Tibial nerve (tissue), 4 donors: ENCODE measurements at regions not wholly inside any gene's neighbourhood (a gene's known extent, or its start where the extent isn't known, plus 50 kb on each side); places are given as distances from the start of the nearest gene placed in this dataset.

Experiments used
- DNase-seq, 2 donors: peaks; one replicate each; pipeline ENCODE4 v3.0.0-alpha.2; 2019; ENCODE audit warnings: low spot score in 2 of 2
- H3K27ac ChIP-seq, 4 donors: fragments of 200-600 bp; sonication (generic) in 3 of 4; one replicate each; pipeline ENCODE4 v1.5.1; 2017 to 2019; ENCODE audit warnings: mild to moderate bottlenecking in 1 of 4
- H3K27me3 ChIP-seq, 2 donors: fragments of 200-600 bp; sonication (generic) in 1 of 2; one replicate each; pipeline versions ENCODE4 v1.5.1 to v1.6.0; 2017 to 2019
- H3K36me3 ChIP-seq, 3 donors: fragments of 200-600 bp; sonication (generic); one replicate each; pipeline ENCODE4 v1.5.1; 2018 to 2019
- H3K4me1 ChIP-seq, 4 donors: fragments of 200-600 bp; sonication (generic) in 3 of 4; one replicate each; pipeline ENCODE4 v1.5.1; 2017 to 2019
- H3K4me3 ChIP-seq, 4 donors: fragments of 200-600 bp; sonication (generic) in 3 of 4; one replicate each; pipeline ENCODE4 v1.5.1; 2017 to 2019; ENCODE audit warnings: mild to moderate bottlenecking in 1 of 4, moderate library complexity in 1 of 4
- H3K9me3 ChIP-seq, 4 donors: fragments of 200-600 bp; sonication (generic) in 3 of 4; one replicate each; pipeline ENCODE4 v1.5.1; 2017 to 2019
- CTCF ChIP-seq, 5 experiments: fragments of 200-600 bp in 3 of 5; fragments of 450-650 bp in 2 of 5; sonication (generic) in 3 of 5; IDR thresholded peaks; one replicate each; pipeline ENCODE4 v1.5.1; 2016 to 2019; ENCODE audit warnings: antibody characterized with exemption in 5 of 5, mild to moderate bottlenecking in 3 of 5, moderate library complexity in 2 of 5
- EP300 ChIP-seq, 2 donors: sonication (generic); formaldehyde crosslinking; IDR thresholded peaks; one replicate each; pipeline ENCODE4 v1.6.1; 2017; ENCODE audit warnings: antibody characterized with exemption in 2 of 2, mild to moderate bottlenecking in 1 of 2
- POLR2A ChIP-seq, 2 donors: fragments of 450-650 bp; IDR thresholded peaks; one replicate each; pipeline ENCODE4 v1.6.1; 2017; ENCODE audit warnings: antibody characterized with exemption in 2 of 2, mild to moderate bottlenecking in 2 of 2, moderate library complexity in 2 of 2
- WGBS, 2 donors: methylation state at CpG; one replicate each; pipeline ENCODE4 v1.1.5; 2018; 5-methylcytosine and 5-hydroxymethylcytosine counted together

GRCh38 chr20:55928266-55928665 is 77.1 kb downstream of the CBLN4 start:
- TF ChIP-seq EP300 (IDR thresholded peaks at IDR 0.05) (no peak), POLR2A (IDR thresholded peaks at IDR 0.05) (no peak), CTCF (IDR thresholded peaks at IDR 0.05) (no peak)
- 60 to 64% methylated on average over 3 of the region's 3 CpGs for WGBS, 2 donors

GRCh38 chr20:55919956-55920355 is 85.4 kb downstream of the CBLN4 start:
- Histone ChIP-seq H3K4me3 (no peak overlapping the region), H3K27me3 (no peaks in the 10 kb centered on the region), H3K9me3 (peaks cover 0 to 7% (median 0%) of the 10 kb centered on the region in 4 donors), H3K27ac (no peak overlapping the region), H3K4me1 (no peaks in the 10 kb centered on the region), H3K36me3 (no peaks in the 10 kb centered on the region)
- no peak for DNase-seq
- no peak for TF ChIP-seq CTCF (IDR thresholded peaks at IDR 0.05)
- no peak for TF ChIP-seq EP300 (IDR thresholded peaks at IDR 0.05)
- no peak for TF ChIP-seq POLR2A (IDR thresholded peaks at IDR 0.05)

More at GRCh38 chr20:55928266-55928665, 77.1 kb downstream of the CBLN4 start:
- no peak overlapping the region for H3K4me3 ChIP-seq
- H3K27ac ChIP-seq = no peak overlapping the region
- no peaks in the 10 kb centered on the region for H3K27me3 ChIP-seq
- H3K4me1 ChIP-seq = no peaks in the 10 kb centered on the region
- no peaks in the 10 kb centered on the region for H3K36me3 ChIP-seq
- no peak for DNase-seq
- H3K9me3 ChIP-seq = peaks cover 0 to 8% (median 0%) of the 10 kb centered on the region in 4 donors

- TF ChIP-seq EP300 (IDR thresholded peaks at IDR 0.05) (no peak), POLR2A (IDR thresholded peaks at IDR 0.05) (no peak), CTCF (IDR thresholded peaks at IDR 0.05) (no peak)
- no peak overlapping the region for H3K27ac ChIP-seq
- 35 to 57% methylated on average over 1 of the region's 1 CpG for WGBS, 2 donors
- no peaks in the 10 kb centered on the region for H3K27me3 ChIP-seq
- no peaks in the 10 kb centered on the region for H3K36me3 ChIP-seq
- no peak overlapping the region for H3K4me3 ChIP-seq
- no peaks in the 10 kb centered on the region for H3K4me1 ChIP-seq
- DNase-seq = no peak
- H3K9me3 ChIP-seq = peaks cover 0 to 7% (median 0%) of the 10 kb centered on the region in 4 donors
These were observed 86.0 kb downstream of the CBLN4 start for GRCh38 chr20:55919319-55919718.

GRCh38 chr20:55918471-55918870 is 86.8 kb downstream of the CBLN4 start:
- no peaks in the 10 kb centered on the region for H3K27me3 ChIP-seq
- 88 to 89% methylated on average over 2 of the region's 2 CpGs for WGBS, 2 donors
- H3K9me3 ChIP-seq = peaks cover 0 to 7% (median 0%) of the 10 kb centered on the region in 4 donors
- no peak for DNase-seq
- H3K4me3 ChIP-seq = no peak overlapping the region
- H3K36me3 ChIP-seq = no peaks in the 10 kb centered on the region
- TF ChIP-seq POLR2A (IDR thresholded peaks at IDR 0.05) (no peak), CTCF (IDR thresholded peaks at IDR 0.05) (no peak), EP300 (IDR thresholded peaks at IDR 0.05) (no peak)
- no peak overlapping the region for H3K27ac ChIP-seq
- H3K4me1 ChIP-seq = no peaks in the 10 kb centered on the region

- Histone ChIP-seq H3K4me1 (no peaks in the 10 kb centered on the region), H3K4me3 (no peak overlapping the region), H3K36me3 (no peaks in the 10 kb centered on the region), H3K27me3 (no peaks in the 10 kb centered on the region), H3K27ac (no peak overlapping the region), H3K9me3 (peaks cover 0 to 2% (median 0%) of the 10 kb centered on the region in 4 donors)
- no peak for DNase-seq
- TF ChIP-seq EP300 (IDR thresholded peaks at IDR 0.05) = no peak
- no peak for TF ChIP-seq POLR2A (IDR thresholded peaks at IDR 0.05)
- no peak for TF ChIP-seq CTCF (IDR thresholded peaks at IDR 0.05)
These were observed 112.3 kb downstream of the CBLN4 start for GRCh38 chr20:55893031-55893430.
